ENCODE measurements at regions not wholly inside any gene's neighbourhood (a gene's known extent, or its start where the extent isn't known, plus 50 kb on each side); places are given as distances from the start of the nearest gene placed in this dataset.

- no peak for TF ChIP-seq BHLHE40 (IDR thresholded peaks at IDR 0.05; ENCODE audit: borderline replicate concordance in 1 of 2, low read depth in 2 of 2, low read length in 1 of 2)
These were observed 1559.7 kb upstream of the AGA start (continued) for GRCh38 chr4:179001918-179002317.

GRCh38 chr4:179007755-179008154 is 1565.5 kb upstream of the AGA start:
- ChIA-PET RAD21 (ENCODE audit: unreplicated experiment) (no interaction called here), CTCF (interaction anchor here (1.7 kb wide), 1 partner anchor 10 kb away, joined by 5 read pairs; no protein-coding TSS in a partner anchor), SMC1A (ENCODE audit: uncharacterized antibody, unreplicated experiment) (interaction anchor here (1.3 to 2.4 kb wide), 6 partner anchors 11 to 117 kb away, joined by 3 to 9 read pairs (median 4); no protein-coding TSS in a partner anchor), POLR2A (interaction anchor here (0.7 kb wide), 1 partner anchor 102 kb away, joined by 3 read pairs; no protein-coding TSS in a partner anchor)
- no peak overlapping the region for H3K4me3 ChIP-seq
- intact Hi-C loops (cut with micrococcal nuclease; ENCODE audit: unreplicated experiment) (no loop called here), in situ Hi-C loops (cut with MboI) (no loop called here)
- ATAC-seq (no peak), FAIRE-seq (no peak), DNase-seq (ENCODE audit: low read depth, low spot score) (no peak)
- no peaks in the 10 kb centered on the region for H3K36me3 ChIP-seq (ENCODE audit: control insufficient read depth in 2 of 2, insufficient read depth in 2 of 2, low read length in 1 of 2)
- no peaks in the 10 kb centered on the region for H3K79me2 ChIP-seq (ENCODE audit: control insufficient read depth, insufficient read depth, low read length)
- no peaks in the 10 kb centered on the region for H3K27me3 ChIP-seq (replicated peaks in 1 of 2; ENCODE audit: control insufficient read depth in 2 of 2, insufficient read depth in 2 of 2, low read length in 1 of 2)
- no peak overlapping the region for H3K9ac ChIP-seq (ENCODE audit: control insufficient read depth, insufficient read depth, low read length)
- no TSS peak for BruUV-seq (replicated peaks)
- no peak overlapping the region for H3K27ac ChIP-seq (ENCODE audit: control insufficient read depth, insufficient read depth)
- H3K9me3 ChIP-seq (replicated peaks; ENCODE audit: control insufficient read depth, insufficient read depth, low read length), result no peaks in the 10 kb centered on the region
- H3K4me1 ChIP-seq (ENCODE audit: control insufficient read depth, insufficient read depth, low read length), result no peaks in the 10 kb centered on the region
- H2AFZ ChIP-seq (ENCODE audit: control insufficient read depth, low read depth, low read length), result no peak overlapping the region
- no peaks in the 10 kb centered on the region for H4K20me1 ChIP-seq (ENCODE audit: control insufficient read depth, insufficient read depth)
- H3K4me2 ChIP-seq (ENCODE audit: control insufficient read depth, insufficient read depth), result no peak overlapping the region
- TF ChIP-seq EED (IDR thresholded peaks at IDR 0.05; ENCODE audit: low read depth) (no peak), ZBTB33 (IDR thresholded peaks at IDR 0.05) (no peak), NRF1 (conservative IDR thresholded peaks at IDR 0.05; ENCODE audit: low read depth, low read length) (no peak), CREB1 (IDR thresholded peaks at IDR 0.05; ENCODE audit: low read depth) (no peak), SREBF2 (IDR thresholded peaks at IDR 0.05; ENCODE audit: low read length) (no peak), ASH2L (IDR thresholded peaks at IDR 0.05; ENCODE audit: borderline replicate concordance, low read depth) (no peak)

Data from GM12878 (cell line).